Astrocyte of the spinal cord (primary cell): ENCODE measurements at regions not wholly inside any gene's neighbourhood (a gene's known extent, or its start where the extent isn't known, plus 50 kb on each side); places are given as distances from the start of the nearest gene placed in this dataset.

Experiments used
- DNase-seq: peaks from one replicate; pipeline ENCODE4 v3.0.0; 2011; ENCODE audit warnings: low read depth, low spot score
- H3K4me3 ChIP-seq: 2 replicates; pipeline ENCODE4 v1.5.1; 2011; ENCODE audit warnings: low read depth, mild to moderate bottlenecking, low read length, moderate library complexity
- CTCF ChIP-seq: IDR thresholded peaks from 2 replicates; pipeline ENCODE4 v1.5.1; 2012; ENCODE audit warnings: low read depth, mild to moderate bottlenecking, low read length, inconsistent platforms
- in situ Hi-C: cut with HindIII; loops from 2 replicates; pipeline ENCODE4 v1.10.0; 2017; ENCODE audit warnings: low sequenced_read_pairs

- DNase-seq: no peak
- TF ChIP-seq CTCF: no peak
- in situ Hi-C loops: no loop called here
- H3K4me3 ChIP-seq: no peak overlapping the region
Observed at GRCh38 chr4:143273160-143273917, 63.3 kb upstream of the GAB1 start.

- TF ChIP-seq CTCF: no peak
- no peak for DNase-seq
- in situ Hi-C loops: no loop called here
- no peak overlapping the region for H3K4me3 ChIP-seq
Observed at GRCh38 chr4:143280861-143281260, 55.8 kb upstream of the GAB1 start.

GRCh38 chr4:143281507-143282190 lies 55.0 kb upstream of the GAB1 start:
- in situ Hi-C loops: no loop called here
- peak; percentile 21 for DNase-seq
- no peak for TF ChIP-seq CTCF
- H3K4me3 ChIP-seq: no peak overlapping the region

- in situ Hi-C loops: no loop called here
- no peak for DNase-seq
- TF ChIP-seq CTCF: no peak
- no peak overlapping the region for H3K4me3 ChIP-seq
Observed at GRCh38 chr4:143282211-143282707, 54.4 kb upstream of the GAB1 start.

GRCh38 chr4:143285696-143286437 lies 50.8 kb upstream of the GAB1 start:
- no peak overlapping the region for H3K4me3 ChIP-seq
- DNase-seq: no peak
- no peak for TF ChIP-seq CTCF
- in situ Hi-C loops: no loop called here

- in situ Hi-C loops: no loop called here
- DNase-seq: peak; percentile 63
- no peak overlapping the region for H3K4me3 ChIP-seq
- TF ChIP-seq CTCF: no peak
Observed at GRCh38 chr4:143286701-143287571, 49.7 kb upstream of the GAB1 start.
